Lung (tissue), 11 donors: ENCODE measurements at regions not wholly inside any gene's neighbourhood (a gene's known extent, or its start where the extent isn't known, plus 50 kb on each side); places are given as distances from the start of the nearest gene placed in this dataset.

Source experiments
- ATAC-seq: fragments of 200-7000 bp; cut with Tn5 transposase; one replicate; pipeline ENCODE4 v1.9.1; 2020; ENCODE audit warnings: moderate number of reproducible peaks; ENCODE audit not compliant: insufficient read depth, low FRiP score
- DNase-seq, 3 donors: peaks; one replicate each; pipeline ENCODE4 v3.0.0-alpha.2; 2013 to 2017
- H3K27ac ChIP-seq, 2 donors: one replicate each; pipeline ENCODE4 v1.5.1; 2013; ENCODE audit warnings: mild to moderate bottlenecking in 2 of 2, moderate library complexity in 2 of 2, control low read depth in 1 of 2, inconsistent platforms in 1 of 2, low read depth in 1 of 2, low read length in 1 of 2
- H3K27me3 ChIP-seq, 3 donors: one replicate each; pipeline ENCODE4 v1.5.1; 2013; ENCODE audit warnings: low read length in 2 of 3; ENCODE audit not compliant: control insufficient read depth in 3 of 3, insufficient read depth in 3 of 3
- H3K36me3 ChIP-seq, 4 donors: one replicate each; pipeline ENCODE4 v1.5.1; 2013; ENCODE audit warnings: low read length in 4 of 4, mild to moderate bottlenecking in 1 of 4, moderate library complexity in 1 of 4; ENCODE audit not compliant: control insufficient read depth in 4 of 4, insufficient read depth in 4 of 4
- H3K4me1 ChIP-seq, 5 donors: one replicate each; pipeline ENCODE4 v1.5.1; 2013; ENCODE audit warnings: low read length in 5 of 5, mild to moderate bottlenecking in 2 of 5, moderate library complexity in 1 of 5; ENCODE audit not compliant: control insufficient read depth in 5 of 5, insufficient read depth in 5 of 5
- H3K4me3 ChIP-seq: one replicate; pipeline ENCODE4 v1.5.1; 2013; ENCODE audit warnings: mild to moderate bottlenecking, control low read depth, moderate library complexity
- H3K9ac ChIP-seq, 2 donors: one replicate each; pipeline ENCODE4 v1.5.1; 2013; ENCODE audit warnings: low read length in 2 of 2, control low read depth in 1 of 2; ENCODE audit not compliant: insufficient read depth in 1 of 2
- H3K9me3 ChIP-seq, 4 donors: one replicate each; pipeline ENCODE4 v1.5.1; 2013; ENCODE audit warnings: low read length in 3 of 4, mild to moderate bottlenecking in 1 of 4, moderate library complexity in 1 of 4; ENCODE audit not compliant: control insufficient read depth in 4 of 4, insufficient read depth in 3 of 4
- CTCF ChIP-seq: IDR thresholded peaks from 2 replicates; pipeline ENCODE4 v1.5.1; 2012; ENCODE audit warnings: mild to moderate bottlenecking; ENCODE audit errors: control extremely low read depth, extremely low read depth
- WGBS, 2 donors: extraction: QIAGEN DNeasy Blood & Tissue Kit; methylation state at CpG; one replicate each; pipeline ENCODE4 v1.1.7; 2013; 5-methylcytosine and 5-hydroxymethylcytosine counted together
- donor health status: control.
- donor health status: control.
- donor health status: Bipolar disorder and iron deficiency.
- donor health status: healthy.
- donor health status: DM: yes; HTN: yes; CAD: no.

DNA sequence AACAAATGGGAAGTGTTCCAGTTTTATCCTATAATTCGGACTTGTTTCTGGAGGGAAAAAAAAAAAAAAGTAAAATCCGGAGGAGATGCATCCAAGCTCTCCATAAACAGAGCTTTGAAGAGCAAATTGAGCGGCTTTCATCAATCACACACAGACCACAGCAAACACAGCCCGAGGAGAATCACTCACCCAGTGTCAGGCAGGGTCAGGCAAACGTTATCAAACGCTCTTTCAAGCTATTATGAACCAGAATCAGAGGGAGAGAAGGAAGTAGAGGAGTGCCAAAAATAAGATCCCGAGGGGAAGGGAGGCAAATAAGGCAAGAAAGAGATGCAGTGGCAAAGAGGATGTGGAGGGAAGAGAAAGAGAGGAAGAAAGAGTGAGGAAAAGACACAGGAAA lies 188.3 kb upstream of the CAMK1G start:
- Histone ChIP-seq H3K36me3 (no peaks in the 10 kb centered on the region), H3K4me3 (no peak overlapping the region), H3K9me3 (no peaks in the 10 kb centered on the region), H3K9ac (no peak overlapping the region), H3K27me3 (peaks cover 0 to 2% (median 0%) of the 10 kb centered on the region in 3 donors), H3K4me1 (peaks cover 0 to 3% (median 0%) of the 10 kb centered on the region in 5 donors), H3K27ac (no peak overlapping the region)
- no peak for DNase-seq
- no peak for TF ChIP-seq CTCF
- no peak for ATAC-seq
- WGBS, 2 donors: 30 to 51% methylated on average over 7 of the region's 7 CpGs

GRCh38 chr1:209397371-209397770 lies 186.1 kb upstream of the CAMK1G start:
- no peak overlapping the region for H3K4me3 ChIP-seq
- WGBS, 2 donors: 50 to 54% methylated on average over 6 of the region's 6 CpGs
- DNase-seq (no peak), ATAC-seq (no peak)
- no peak overlapping the region for H3K27ac ChIP-seq
- no peaks in the 10 kb centered on the region for H3K36me3 ChIP-seq
- H3K27me3 ChIP-seq: peaks cover 0 to 2% (median 0%) of the 10 kb centered on the region in 3 donors
- no peaks in the 10 kb centered on the region for H3K9me3 ChIP-seq
- no peak for TF ChIP-seq CTCF
- no peak overlapping the region for H3K9ac ChIP-seq
- peaks cover 0 to 3% (median 0%) of the 10 kb centered on the region in 5 donors for H3K4me1 ChIP-seq

- ATAC-seq: no peak
- 86 to 97% methylated on average over 3 of the region's 3 CpGs for WGBS, 2 donors
- H3K27ac ChIP-seq: no peak overlapping the region
Measured at GRCh38 chr1:209397910-209398309, 185.6 kb upstream of the CAMK1G start.

More at GRCh38 chr1:209397910-209398309, 185.6 kb upstream of the CAMK1G start:
- no peak overlapping the region for H3K9ac ChIP-seq
- peaks cover 0 to 2% (median 0%) of the 10 kb centered on the region in 3 donors for H3K27me3 ChIP-seq
- DNase-seq: no peak
- H3K4me3 ChIP-seq: no peak overlapping the region
- no peak for TF ChIP-seq CTCF
- peaks cover 0 to 3% (median 0%) of the 10 kb centered on the region in 5 donors for H3K4me1 ChIP-seq
- no peaks in the 10 kb centered on the region for H3K9me3 ChIP-seq
- no peaks in the 10 kb centered on the region for H3K36me3 ChIP-seq
